ENCODE measurements at regions not wholly inside any gene's neighbourhood (a gene's known extent, or its start where the extent isn't known, plus 50 kb on each side); places are given as distances from the start of the nearest gene placed in this dataset.

- Histone ChIP-seq H3K27ac (ENCODE audit: extremely low read depth, low read depth, low read length) (no peak overlapping the region), H3K9ac (ENCODE audit: insufficient read depth in 1 of 2, low read depth in 2 of 2, low read length in 2 of 2) (no peak overlapping the region), H3K79me2 (ENCODE audit: control insufficient read depth, insufficient read depth, low read length) (no peaks in the 10 kb centered on the region), H3K27me3 (ENCODE audit: control insufficient read depth in 2 of 2, insufficient read depth in 2 of 2, low read length in 2 of 2) (no peaks in the 10 kb centered on the region), H3K4me2 (ENCODE audit: insufficient read depth, low read length) (no peak overlapping the region), H4K20me1 (replicated peaks; ENCODE audit: control insufficient read depth, insufficient read depth, low read length) (no peaks in the 10 kb centered on the region), H3K4me1 (replicated peaks in 1 of 2; ENCODE audit: control insufficient read depth in 2 of 2, insufficient read depth in 2 of 2, low read length in 2 of 2) (no peaks in the 10 kb centered on the region), H3K9me3 (replicated peaks; ENCODE audit: control insufficient read depth, insufficient read depth, low read depth, low read length) (no peaks in the 10 kb centered on the region), H3K9me1 (ENCODE audit: control insufficient read depth, insufficient read depth, low read length) (no peaks in the 10 kb centered on the region), H3K4me3 (no peak overlapping the region), H2AFZ (ENCODE audit: low read depth, low read length) (no peak overlapping the region), H3K36me3 (ENCODE audit: control insufficient read depth, insufficient read depth, low read length) (no peaks in the 10 kb centered on the region)
- no TSS peak for BruUV-seq (replicated peaks)
- intact Hi-C loops (cut with micrococcal nuclease) (no loop called here), in situ Hi-C loops (cut with MboI) (no loop called here)
- no peak for FAIRE-seq
- WGBS (ENCODE audit: insufficient coverage, low coverage, missing lambda C conversion rate), result 0% methylated on average over 2 of the region's 2 CpGs
- ATAC-seq, result no peak
- DNase-seq (ENCODE audit: extremely low read depth in 1 of 4, low spot score in 3 of 4), result no peak
- TF ChIP-seq SMAD2 (IDR thresholded peaks at IDR 0.05; ENCODE audit: low read depth, low read length) (no peak), TGIF2 (CRISPR knock-in tag; IDR thresholded peaks at IDR 0.05) (no peak), ZNF354B (CRISPR knock-in tag; IDR thresholded peaks at IDR 0.05) (no peak), CGGBP1 (CRISPR knock-in tag; IDR thresholded peaks at IDR 0.05) (no peak)
- POLR2A ChIA-PET, result interaction anchor here (0.6 to 0.7 kb wide), 2 partner anchors 790 to 1846 kb away, joined by 3 to 5 read pairs; no protein-coding TSS in a partner anchor
- CTCF ChIA-PET (ENCODE audit: low intra/inter-chr PET ratio), result no interaction called here
These were observed 106.2 kb upstream of the PDE3A start for GRCh38 chr12:20262119-20262518.

GRCh38 chr12:20264026-20264425 lies 104.3 kb upstream of the PDE3A start:
- CTCF ChIA-PET (ENCODE audit: low intra/inter-chr PET ratio), result no interaction called here
- H3K27me3 ChIP-seq (ENCODE audit: control insufficient read depth in 2 of 2, insufficient read depth in 2 of 2, low read length in 2 of 2), result no peaks in the 10 kb centered on the region
- H3K9me3 ChIP-seq (replicated peaks; ENCODE audit: control insufficient read depth, insufficient read depth, low read depth, low read length), result no peaks in the 10 kb centered on the region
- no peaks in the 10 kb centered on the region for H3K4me1 ChIP-seq (replicated peaks in 1 of 2; ENCODE audit: control insufficient read depth in 2 of 2, insufficient read depth in 2 of 2, low read length in 2 of 2)
- ATAC-seq, result no peak
- no peaks in the 10 kb centered on the region for H3K79me2 ChIP-seq (ENCODE audit: control insufficient read depth, insufficient read depth, low read length)
- H4K20me1 ChIP-seq (replicated peaks; ENCODE audit: control insufficient read depth, insufficient read depth, low read length), result no peaks in the 10 kb centered on the region
- H3K4me3 ChIP-seq, result no peak overlapping the region
- intact Hi-C loops (cut with micrococcal nuclease) (no loop called here), in situ Hi-C loops (cut with MboI) (no loop called here)
- no peaks in the 10 kb centered on the region for H3K36me3 ChIP-seq (ENCODE audit: control insufficient read depth, insufficient read depth, low read length)
- H2AFZ ChIP-seq (ENCODE audit: low read depth, low read length), result no peak overlapping the region
- POLR2A ChIA-PET, result no interaction called here
- no peak overlapping the region for H3K27ac ChIP-seq (ENCODE audit: extremely low read depth, low read depth, low read length)
- WGBS (ENCODE audit: insufficient coverage, low coverage, missing lambda C conversion rate), result 25% methylated on average over 2 of the region's 2 CpGs
- no peak for TF ChIP-seq CAMTA2 (CRISPR knock-in tag; conservative IDR thresholded peaks at IDR 0.05)
- TF ChIP-seq ZNF778 (CRISPR knock-in tag; IDR thresholded peaks at IDR 0.05), result no peak
- TF ChIP-seq NR1H2 (CRISPR knock-in tag; IDR thresholded peaks at IDR 0.05), result no peak
- TF ChIP-seq RBM14 (IDR thresholded peaks at IDR 0.05; ENCODE audit: borderline replicate concordance, insufficient read depth, low read depth, low read length), result no peak
- no peak for TF ChIP-seq TAF9B (IDR thresholded peaks at IDR 0.05; ENCODE audit: partially characterized antibody)
- H3K9me1 ChIP-seq (ENCODE audit: control insufficient read depth, insufficient read depth, low read length), result no peaks in the 10 kb centered on the region
- no peak for FAIRE-seq
- H3K4me2 ChIP-seq (ENCODE audit: insufficient read depth, low read length), result no peak overlapping the region
- no peak overlapping the region for H3K9ac ChIP-seq (ENCODE audit: insufficient read depth in 1 of 2, low read depth in 2 of 2, low read length in 2 of 2)
- no peak for DNase-seq (ENCODE audit: extremely low read depth in 1 of 4, low spot score in 3 of 4)
- BruUV-seq (replicated peaks), result no TSS peak

All from K562 (cell line).